ENCODE measurements at regions not wholly inside any gene's neighbourhood (a gene's known extent, or its start where the extent isn't known, plus 50 kb on each side); places are given as distances from the start of the nearest gene placed in this dataset.

- no CpG with 5 or more reads among the region's 3 CpGs for WGBS (ENCODE audit: insufficient coverage)
- Histone ChIP-seq H3K27ac (ENCODE audit: low read depth in 1 of 2, low read length in 2 of 2) (no peak overlapping the region), H3K79me2 (ENCODE audit: insufficient read depth, low read length) (no peaks in the 10 kb centered on the region), H3K36me3 (replicated peaks in 1 of 2; ENCODE audit: control insufficient read depth in 1 of 2, insufficient read depth in 2 of 2, low read length in 2 of 2) (no peaks in the 10 kb centered on the region), H3K9ac (ENCODE audit: insufficient read depth, low read length, poor library complexity, severe bottlenecking) (no peak overlapping the region), H3K4me2 (replicated peaks; ENCODE audit: extremely low read depth, low read length, poor library complexity, severe bottlenecking) (no peak overlapping the region), H2AFZ (ENCODE audit: insufficient read depth, low read depth, low read length, poor library complexity, severe bottlenecking) (no peak overlapping the region), H3K9me3 (replicated peaks in 1 of 2; ENCODE audit: control insufficient read depth in 1 of 2, insufficient read depth in 1 of 2, low read length in 2 of 2) (no peaks in the 10 kb centered on the region), H3K4me3 (replicated peaks in 1 of 3; ENCODE audit: low read depth in 2 of 3, low read length in 3 of 3) (no peak overlapping the region), H3K27me3 (ENCODE audit: control insufficient read depth in 2 of 2, insufficient read depth in 2 of 2, low read length in 2 of 2) (no peaks in the 10 kb centered on the region), H3K4me1 (ENCODE audit: control insufficient read depth in 1 of 2, insufficient read depth in 2 of 2, low read length in 2 of 2) (no peaks in the 10 kb centered on the region), H4K20me1 (ENCODE audit: insufficient read depth, low read length) (no peaks in the 10 kb centered on the region)
- Mint-ChIP-seq H3K4me3 (no peak overlapping the region), H3K36me3 (no peaks in the 10 kb centered on the region), H3K27ac (no peak overlapping the region), H3K9me3 (no peaks in the 10 kb centered on the region), H3K27me3 (ENCODE audit: low read depth in 3 of 3) (no peaks in the 10 kb centered on the region), H3K4me1 (no peaks in the 10 kb centered on the region)
- intact Hi-C loops (cut with micrococcal nuclease): no loop called here
- TF ChIP-seq CTCF (IDR thresholded peaks at IDR 0.05): no peak
- DNase-seq: no peak
These were observed 1041.1 kb downstream of the JRKL start for GRCh38 chr11:97430877-97431276.

- no peaks in the 10 kb centered on the region for H3K36me3 ChIP-seq (replicated peaks in 1 of 2; ENCODE audit: control insufficient read depth in 1 of 2, insufficient read depth in 2 of 2, low read length in 2 of 2)
- no peak for TF ChIP-seq CTCF (IDR thresholded peaks at IDR 0.05)
- no peak overlapping the region for H2AFZ ChIP-seq (ENCODE audit: insufficient read depth, low read depth, low read length, poor library complexity, severe bottlenecking)
- H3K4me1 ChIP-seq (ENCODE audit: control insufficient read depth in 1 of 2, insufficient read depth in 2 of 2, low read length in 2 of 2): no peaks in the 10 kb centered on the region
- WGBS (ENCODE audit: insufficient coverage): no CpG with 5 or more reads among the region's 1 CpG
- no peaks in the 10 kb centered on the region for H3K27me3 ChIP-seq (ENCODE audit: control insufficient read depth in 2 of 2, insufficient read depth in 2 of 2, low read length in 2 of 2)
- H3K79me2 ChIP-seq (ENCODE audit: insufficient read depth, low read length): no peaks in the 10 kb centered on the region
- intact Hi-C loops (cut with micrococcal nuclease): no loop called here
- no peak overlapping the region for H3K4me2 ChIP-seq (replicated peaks; ENCODE audit: extremely low read depth, low read length, poor library complexity, severe bottlenecking)
- Mint-ChIP-seq H3K9me3 (no peaks in the 10 kb centered on the region), H3K36me3 (no peaks in the 10 kb centered on the region), H3K27me3 (ENCODE audit: low read depth in 3 of 3) (no peaks in the 10 kb centered on the region), H3K4me1 (no peaks in the 10 kb centered on the region), H3K27ac (no peak overlapping the region), H3K4me3 (no peak overlapping the region)
- no peaks in the 10 kb centered on the region for H4K20me1 ChIP-seq (ENCODE audit: insufficient read depth, low read length)
- H3K27ac ChIP-seq (ENCODE audit: low read depth in 1 of 2, low read length in 2 of 2): no peak overlapping the region
- no peak overlapping the region for H3K9ac ChIP-seq (ENCODE audit: insufficient read depth, low read length, poor library complexity, severe bottlenecking)
- H3K9me3 ChIP-seq (replicated peaks in 1 of 2; ENCODE audit: control insufficient read depth in 1 of 2, insufficient read depth in 1 of 2, low read length in 2 of 2): no peaks in the 10 kb centered on the region
- no peak overlapping the region for H3K4me3 ChIP-seq (replicated peaks in 1 of 3; ENCODE audit: low read depth in 2 of 3, low read length in 3 of 3)
- DNase-seq: no peak
These were observed 1043.1 kb downstream of the JRKL start for GRCh38 chr11:97432926-97433325.

All from CD14-positive monocyte (primary cell).